ENCODE measurements at regions not wholly inside any gene's neighbourhood (a gene's known extent, or its start where the extent isn't known, plus 50 kb on each side); places are given as distances from the start of the nearest gene placed in this dataset.

GRCh38 chr1:5493275-5493674 is 498.9 kb downstream of the NPHP4 start:
- BruUV-seq (replicated peaks) = no TSS peak
- H3K4me1 ChIP-seq (ENCODE audit: control insufficient read depth in 1 of 2, insufficient read depth in 2 of 2, low read length in 2 of 2) = no peaks in the 10 kb centered on the region
- H3K9me2 ChIP-seq (ENCODE audit: insufficient read depth) = no peaks in the 10 kb centered on the region
- H2AFZ ChIP-seq (ENCODE audit: low read depth, low read length, poor library complexity, severe bottlenecking) = no peak overlapping the region
- no peak overlapping the region for H3K4me2 ChIP-seq (ENCODE audit: low read length)
- H3K27me3 ChIP-seq (ENCODE audit: insufficient read depth, low read length) = peaks cover 63% of the 10 kb centered on the region
- ChIA-PET RAD21 (ENCODE audit: low non-redundant PET in 1 of 2, low total read pairs in 2 of 2, uncharacterized antibody in 2 of 2, unreplicated experiment in 2 of 2) (no interaction called here), POLR2A (no interaction called here), CTCF (no interaction called here)
- ATAC-seq (no peak), DNase-seq (ENCODE audit: low read depth, low spot score) (no peak)
- H3K9ac ChIP-seq (ENCODE audit: low read length) = no peak overlapping the region
- no peaks in the 10 kb centered on the region for H3K36me3 ChIP-seq (ENCODE audit: control insufficient read depth in 1 of 2, insufficient read depth in 2 of 2, low read length in 2 of 2)
- no peak overlapping the region for H3K27ac ChIP-seq (ENCODE audit: low read depth, low read length)
- H3K9me3 ChIP-seq (ENCODE audit: control insufficient read depth in 1 of 2, insufficient read depth in 1 of 2, low read depth in 1 of 2, low read length in 2 of 2) = no peaks in the 10 kb centered on the region
- H3K4me3 ChIP-seq (replicated peaks in 1 of 2; ENCODE audit: low read depth in 1 of 2, low read length in 2 of 2) = no peak overlapping the region
- H4K20me1 ChIP-seq (ENCODE audit: insufficient read depth) = no peaks in the 10 kb centered on the region
- TF ChIP-seq REST (IDR thresholded peaks at IDR 0.05; ENCODE audit: low read depth) (no peak), EZH2 (IDR thresholded peaks at IDR 0.05) (no peak), YY1 (IDR thresholded peaks at IDR 0.05; ENCODE audit: extremely low read depth, insufficient replicate concordance, low read depth, low read length) (no peak), ATF3 (IDR thresholded peaks at IDR 0.05) (no peak), POLR2A (IDR thresholded peaks at IDR 0.05; ENCODE audit: borderline replicate concordance, extremely low read depth, insufficient read depth, insufficient read length) (no peak), EGR1 (IDR thresholded peaks at IDR 0.05; ENCODE audit: low read depth) (no peak), MAX (IDR thresholded peaks at IDR 0.05) (no peak), ZBTB33 (IDR thresholded peaks at IDR 0.05; ENCODE audit: extremely low read depth, insufficient replicate concordance, low read length) (no peak), ZFX (IDR thresholded peaks at IDR 0.05) (no peak), RAD21 (IDR thresholded peaks at IDR 0.05; ENCODE audit: low read depth) (no peak), CTCF (IDR thresholded peaks at IDR 0.05 in 2 of 3, conservative IDR thresholded peaks at IDR 0.05 in 1 of 3; ENCODE audit: borderline replicate concordance in 1 of 3, insufficient read depth in 1 of 3, low read depth in 2 of 3, low read length in 2 of 3) (no peak)
- no peaks in the 10 kb centered on the region for H3K79me2 ChIP-seq (ENCODE audit: insufficient read depth, low read length)
- intact Hi-C loops (cut with micrococcal nuclease) = no loop called here

Data from HCT116 (cell line).